ENCODE measurements at regions not wholly inside any gene's neighbourhood (a gene's known extent, or its start where the extent isn't known, plus 50 kb on each side); places are given as distances from the start of the nearest gene placed in this dataset.

GRCh38 chr11:26276798-26277424, 55.0 kb upstream of the ANO3 start:
- DNase-seq: peak; percentile 43

DNA sequence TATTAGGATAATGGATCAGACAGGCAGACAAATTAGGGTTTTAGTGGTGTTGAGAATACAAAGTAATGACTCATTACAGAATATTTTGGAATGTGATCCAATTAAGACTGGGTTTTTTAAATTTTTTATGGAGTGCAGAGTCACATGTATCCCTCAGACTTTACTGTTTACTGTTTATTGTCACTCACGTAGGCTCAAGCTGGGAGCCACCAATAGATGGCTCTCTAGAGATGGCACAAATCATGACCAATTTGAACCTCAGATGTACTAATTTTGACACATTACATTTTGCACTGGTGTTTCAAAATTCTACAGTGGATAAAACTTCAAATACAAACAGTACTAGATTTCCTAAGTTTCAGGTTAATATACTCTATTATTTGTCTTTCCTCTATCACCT, 53.6 kb upstream of the ANO3 start:
- no peak for DNase-seq
